Fibroblast of lung (primary cell): ENCODE measurements at regions not wholly inside any gene's neighbourhood (a gene's known extent, or its start where the extent isn't known, plus 50 kb on each side); places are given as distances from the start of the nearest gene placed in this dataset.

Experiments used
- CTCF ChIP-seq, 2 donors: IDR thresholded peaks in 1 of 2; conservative IDR thresholded peaks in 1 of 2; 1 replicate in 1 of 2; 2 replicates in 1 of 2; pipeline ENCODE4 v1.5.1; 2011 to 2012; ENCODE audit warnings: low read length in 2 of 2, control low read depth in 1 of 2, inconsistent platforms in 1 of 2, low read depth in 1 of 2, mild to moderate bottlenecking in 1 of 2
- EZH2 ChIP-seq: IDR thresholded peaks from 2 replicates; pipeline ENCODE4 v1.5.1; 2012; ENCODE audit warnings: low read length, control low read depth, mild to moderate bottlenecking; ENCODE audit errors: missing control alignments

GRCh38 chr1:23617084-23617521 lies 57.8 kb upstream of the ID3 start:
- no peak for TF ChIP-seq CTCF (conservative IDR thresholded peaks at IDR 0.05 in 1 of 2, IDR thresholded peaks at IDR 0.05 in 1 of 2; ENCODE audit: low read depth in 1 of 2, low read length in 2 of 2)
- no peak for TF ChIP-seq EZH2
